ENCODE measurements at regions not wholly inside any gene's neighbourhood (a gene's known extent, or its start where the extent isn't known, plus 50 kb on each side); places are given as distances from the start of the nearest gene placed in this dataset.

GRCh38 chr4:60016971-60017370, 1183.2 kb upstream of the ADGRL3 start:
- ATAC-seq (no peak), DNase-seq (ENCODE audit: missing footprints) (no peak)
- intact Hi-C loops (cut with DNase I) = no loop called here

DNA sequence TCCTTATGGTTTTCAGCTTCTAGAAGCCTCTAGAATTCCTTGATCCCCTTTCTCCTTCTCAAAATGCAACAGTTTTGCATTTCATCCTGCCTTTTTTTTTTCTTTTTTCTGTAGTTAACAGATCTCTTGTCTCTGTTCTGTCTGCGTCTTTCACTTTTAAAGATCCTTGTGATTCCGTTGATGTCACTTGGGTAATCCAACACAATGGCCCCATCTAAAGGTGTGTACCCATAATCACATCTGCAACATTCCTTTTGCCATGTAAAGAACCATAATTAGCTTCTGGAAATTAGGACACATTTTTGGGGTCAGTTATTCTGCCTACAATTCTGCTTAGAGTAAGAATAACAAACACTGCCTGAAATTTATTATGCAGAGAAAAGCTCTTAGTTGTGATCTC, 1180.9 kb upstream of the ADGRL3 start:
- intact Hi-C loops (cut with DNase I) = no loop called here
- no peak for ATAC-seq
- no peak for DNase-seq (ENCODE audit: missing footprints)

GRCh38 chr4:60019946-60020345, 1180.2 kb upstream of the ADGRL3 start:
- no peak for DNase-seq (ENCODE audit: missing footprints)
- intact Hi-C loops (cut with DNase I) = no loop called here

GRCh38 chr4:60020389-60020788, 1179.7 kb upstream of the ADGRL3 start:
- ATAC-seq = peak; percentile 42
- intact Hi-C loops (cut with DNase I) = no loop called here
- DNase-seq (ENCODE audit: missing footprints) = no peak

More at GRCh38 chr4:60019946-60020345, 1180.2 kb upstream of the ADGRL3 start:
- peak; percentile 57 for ATAC-seq

DNA sequence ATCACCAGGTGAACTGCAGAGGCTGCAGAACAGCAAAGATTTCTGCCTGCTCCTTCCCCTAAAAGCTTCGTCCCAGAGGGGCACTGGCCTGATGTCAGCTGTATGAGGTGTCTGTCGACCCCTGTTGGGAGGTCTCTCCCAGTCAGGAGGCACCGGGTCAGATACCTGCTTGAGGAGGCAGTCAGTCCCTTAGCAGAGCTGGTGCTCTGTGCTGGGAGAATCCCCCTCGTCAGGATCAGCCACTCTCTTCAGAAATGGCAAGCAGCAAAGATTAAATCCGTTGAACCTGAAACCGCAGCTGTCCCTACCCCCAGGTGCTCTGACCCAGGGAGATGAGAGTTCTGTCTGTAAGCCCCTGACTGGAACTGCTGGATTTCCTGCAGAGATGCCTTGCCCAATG, 1166.3 kb upstream of the ADGRL3 start:
- no peak for ATAC-seq
- no peak for DNase-seq (ENCODE audit: missing footprints)
- intact Hi-C loops (cut with DNase I) = no loop called here

DNA sequence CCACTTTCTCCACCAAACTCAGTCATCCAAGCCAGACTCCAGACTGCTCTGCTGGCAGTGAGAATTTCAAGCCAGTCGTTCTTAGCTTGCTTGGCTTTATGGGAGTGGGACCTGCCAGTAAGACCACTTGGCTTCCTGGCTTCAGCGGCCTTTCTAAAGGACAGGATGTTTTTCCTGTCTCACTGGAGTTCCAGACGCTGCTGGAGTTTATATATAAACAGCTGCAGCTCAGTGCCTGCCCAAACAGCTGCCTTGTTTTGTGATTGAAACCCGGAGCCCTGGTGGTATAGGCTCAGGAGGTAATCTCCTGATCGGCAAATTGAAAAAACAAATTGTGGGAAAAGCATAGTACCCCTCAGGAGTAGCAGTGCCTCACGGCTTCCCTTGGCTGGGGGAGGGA, 1165.8 kb upstream of the ADGRL3 start:
- intact Hi-C loops (cut with DNase I) = no loop called here
- DNase-seq (ENCODE audit: missing footprints) = no peak
- no peak for ATAC-seq

GRCh38 chr4:60039908-60040307, 1160.2 kb upstream of the ADGRL3 start:
- ATAC-seq = no peak
- intact Hi-C loops (cut with DNase I) = no loop called here

DNA sequence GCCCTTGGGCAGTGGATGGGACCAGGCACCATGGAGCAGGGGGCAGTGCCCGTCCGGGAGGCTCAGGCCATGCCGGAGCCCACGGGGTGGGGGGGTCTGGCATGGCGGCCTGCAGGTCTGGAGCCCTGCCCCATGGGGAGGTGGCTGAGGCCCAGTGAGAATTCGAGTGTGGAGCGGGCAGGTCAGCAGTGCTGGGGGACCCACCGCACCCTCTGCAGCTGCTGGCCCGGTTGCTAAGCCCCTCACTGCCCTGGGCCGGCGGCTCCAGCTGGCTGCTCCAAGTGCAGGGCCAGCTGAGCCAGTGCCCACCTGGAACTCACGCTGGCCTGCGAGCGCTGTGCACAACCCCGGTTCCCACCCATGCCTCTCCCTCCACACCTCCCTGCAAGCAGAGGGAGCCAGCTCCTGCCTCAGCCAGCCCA, 1157.9 kb upstream of the ADGRL3 start:
- intact Hi-C loops (cut with DNase I) = no loop called here
- ATAC-seq (no peak), DNase-seq (ENCODE audit: missing footprints) (no peak)

More at GRCh38 chr4:60039908-60040307, 1160.2 kb upstream of the ADGRL3 start:
- DNase-seq (ENCODE audit: missing footprints) = no peak

DNA sequence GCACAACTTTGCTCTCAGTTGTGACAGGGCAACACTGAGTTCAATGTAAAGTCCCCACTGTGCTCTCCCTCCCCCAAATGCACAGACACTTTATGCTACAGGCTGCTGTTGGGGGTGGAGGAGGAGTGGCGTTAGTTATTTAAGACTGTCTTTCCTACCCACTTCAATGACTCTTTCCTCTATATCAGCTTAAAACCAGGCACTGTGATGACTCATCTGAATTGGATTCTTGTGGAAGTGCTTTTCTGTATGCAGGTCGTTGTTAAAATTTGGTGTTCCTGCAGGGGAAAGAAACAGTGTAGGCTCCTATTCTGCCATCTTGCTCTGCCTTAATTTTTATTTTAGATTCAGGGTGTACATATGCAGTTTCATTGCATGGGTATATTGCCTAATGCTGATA, 1157.2 kb upstream of the ADGRL3 start:
- ATAC-seq (no peak), DNase-seq (ENCODE audit: missing footprints) (no peak)
- intact Hi-C loops (cut with DNase I) = no loop called here

GRCh38 chr4:60078984-60079383, 1121.1 kb upstream of the ADGRL3 start:
- no peak for ATAC-seq
- intact Hi-C loops (cut with DNase I) = no loop called here
- DNase-seq (ENCODE audit: missing footprints) = no peak

DNA sequence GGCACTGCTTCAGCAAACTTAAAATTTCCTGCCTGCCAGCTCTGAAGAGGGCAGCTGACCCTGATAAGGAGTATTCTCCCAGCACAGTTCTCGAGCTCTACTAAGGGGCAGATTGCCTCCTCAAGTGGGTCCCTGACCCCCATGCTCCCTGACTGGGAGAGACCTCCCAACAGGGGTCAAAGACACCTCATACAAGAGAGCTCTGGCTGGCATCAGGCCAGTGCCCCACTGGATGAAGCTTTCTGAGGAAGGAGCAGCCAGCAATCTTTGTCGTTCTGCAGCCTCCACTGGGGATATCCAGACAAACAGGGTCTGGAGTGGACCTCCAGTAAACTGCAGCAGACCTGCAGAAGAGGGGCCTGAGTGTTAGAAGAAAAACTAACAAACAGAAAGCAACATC, 1118.3 kb upstream of the ADGRL3 start:
- intact Hi-C loops (cut with DNase I) = no loop called here
- DNase-seq (ENCODE audit: missing footprints) = no peak
- no peak for ATAC-seq

DNA sequence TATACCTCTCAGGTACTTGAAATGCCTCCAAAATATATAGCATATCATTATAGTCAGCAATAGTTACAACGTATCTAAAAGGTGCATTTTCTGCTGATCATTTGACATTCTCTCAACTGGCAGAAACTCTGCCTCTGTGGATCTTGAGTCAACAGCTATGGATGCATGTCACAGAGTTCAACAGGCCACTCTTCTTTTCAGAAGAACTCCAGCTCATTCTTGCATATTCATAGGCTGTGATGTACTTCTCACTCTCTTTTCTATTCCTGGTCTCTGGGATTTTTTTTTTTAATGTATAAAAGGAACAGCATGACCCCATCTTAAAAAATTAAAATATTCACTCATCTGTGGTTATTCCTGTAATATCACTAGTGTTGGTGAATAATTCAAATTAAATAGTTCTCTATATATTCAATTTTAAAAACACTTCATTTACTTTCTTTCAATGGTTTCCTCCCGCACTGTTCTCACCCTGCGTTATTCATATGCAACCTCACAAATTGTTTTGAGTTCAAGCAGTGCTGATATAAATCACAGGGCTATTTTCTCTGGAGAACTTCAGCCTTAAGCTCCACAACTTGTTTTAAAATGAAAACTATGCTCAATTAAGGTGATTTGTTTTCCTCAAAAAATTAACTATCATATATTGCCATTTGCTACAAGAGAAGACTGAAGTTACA, 1111.2 kb upstream of the ADGRL3 start:
- intact Hi-C loops (cut with DNase I) = no loop called here
- no peak for ATAC-seq

GRCh38 chr4:60089546-60090273, 1110.4 kb upstream of the ADGRL3 start:
- no peak for DNase-seq (ENCODE audit: missing footprints)
- intact Hi-C loops (cut with DNase I) = no loop called here

More for the DNA sequence above, 1111.2 kb upstream of the ADGRL3 start:
- no peak for DNase-seq (ENCODE audit: missing footprints)

GRCh38 chr4:60096676-60097075, 1103.5 kb upstream of the ADGRL3 start:
- no peak for DNase-seq (ENCODE audit: missing footprints)
- ATAC-seq = no peak
- intact Hi-C loops (cut with DNase I) = no loop called here

More at GRCh38 chr4:60089546-60090273, 1110.4 kb upstream of the ADGRL3 start:
- no peak for ATAC-seq

DNA sequence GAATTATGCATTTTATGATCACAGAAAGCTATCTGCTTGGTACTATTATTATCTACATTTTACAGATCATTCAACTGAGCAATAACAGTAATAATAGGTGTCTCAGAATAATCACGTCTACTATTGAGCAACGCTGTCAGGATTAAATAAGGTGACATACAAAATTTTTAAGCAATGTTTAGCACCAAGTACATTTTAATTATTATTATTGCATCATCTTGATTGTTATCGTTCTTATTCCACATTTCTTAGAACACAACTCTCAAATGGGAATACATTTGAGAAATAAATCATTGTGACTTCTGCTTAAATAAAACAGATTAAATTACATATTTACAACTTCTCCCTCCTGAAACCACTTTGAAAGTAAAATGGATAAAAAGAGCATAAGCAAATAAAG, 1083.5 kb upstream of the ADGRL3 start:
- ATAC-seq = no peak
- DNase-seq (ENCODE audit: missing footprints) = no peak
- intact Hi-C loops (cut with DNase I) = no loop called here

- DNase-seq (ENCODE audit: missing footprints) (no peak), ATAC-seq (no peak)
- intact Hi-C loops (cut with DNase I) = no loop called here
Measured at GRCh38 chr4:60117726-60118323, 1082.3 kb upstream of the ADGRL3 start.

- DNase-seq (ENCODE audit: missing footprints) (no peak), ATAC-seq (no peak)
- intact Hi-C loops (cut with DNase I) = no loop called here
Measured at GRCh38 chr4:60122820-60123219, 1077.3 kb upstream of the ADGRL3 start.

GRCh38 chr4:60128888-60129287, 1071.2 kb upstream of the ADGRL3 start:
- ATAC-seq (no peak), DNase-seq (ENCODE audit: missing footprints) (no peak)
- intact Hi-C loops (cut with DNase I) = no loop called here

- ATAC-seq = no peak
- intact Hi-C loops (cut with DNase I) = no loop called here
Measured at GRCh38 chr4:60129740-60130139, 1070.4 kb upstream of the ADGRL3 start.

DNA sequence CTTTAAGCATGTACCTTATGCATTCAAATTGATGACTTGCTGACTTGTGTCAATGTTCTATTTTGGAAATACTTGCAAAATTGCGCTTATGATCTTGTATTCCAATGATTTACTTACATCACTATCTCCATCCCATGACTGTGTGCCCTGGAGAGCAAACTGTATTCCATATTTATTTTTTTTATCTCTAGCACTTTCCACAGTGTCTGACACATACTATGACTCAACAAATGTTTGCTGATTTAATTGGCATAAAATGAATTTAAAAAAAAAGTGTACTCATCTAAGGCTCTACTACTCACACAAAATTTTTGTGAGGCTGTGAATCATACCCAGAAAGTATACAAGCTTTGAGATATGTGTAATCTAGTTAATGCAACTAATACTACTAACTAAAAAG, 1066.8 kb upstream of the ADGRL3 start:
- no peak for ATAC-seq
- intact Hi-C loops (cut with DNase I) = no loop called here
- DNase-seq (ENCODE audit: missing footprints) = no peak

More at GRCh38 chr4:60129740-60130139, 1070.4 kb upstream of the ADGRL3 start:
- no peak for DNase-seq (ENCODE audit: missing footprints)

Data from Right ventricle myocardium inferior (tissue), 1 donor.